ENCODE measurements at regions not wholly inside any gene's neighbourhood (a gene's known extent, or its start where the extent isn't known, plus 50 kb on each side); places are given as distances from the start of the nearest gene placed in this dataset.
"Not testable (repeated sequence)": the region's sequence is repeated elsewhere in the genome, so short reads cannot be mapped to it uniquely, and the experiment has no call there.

DNA sequence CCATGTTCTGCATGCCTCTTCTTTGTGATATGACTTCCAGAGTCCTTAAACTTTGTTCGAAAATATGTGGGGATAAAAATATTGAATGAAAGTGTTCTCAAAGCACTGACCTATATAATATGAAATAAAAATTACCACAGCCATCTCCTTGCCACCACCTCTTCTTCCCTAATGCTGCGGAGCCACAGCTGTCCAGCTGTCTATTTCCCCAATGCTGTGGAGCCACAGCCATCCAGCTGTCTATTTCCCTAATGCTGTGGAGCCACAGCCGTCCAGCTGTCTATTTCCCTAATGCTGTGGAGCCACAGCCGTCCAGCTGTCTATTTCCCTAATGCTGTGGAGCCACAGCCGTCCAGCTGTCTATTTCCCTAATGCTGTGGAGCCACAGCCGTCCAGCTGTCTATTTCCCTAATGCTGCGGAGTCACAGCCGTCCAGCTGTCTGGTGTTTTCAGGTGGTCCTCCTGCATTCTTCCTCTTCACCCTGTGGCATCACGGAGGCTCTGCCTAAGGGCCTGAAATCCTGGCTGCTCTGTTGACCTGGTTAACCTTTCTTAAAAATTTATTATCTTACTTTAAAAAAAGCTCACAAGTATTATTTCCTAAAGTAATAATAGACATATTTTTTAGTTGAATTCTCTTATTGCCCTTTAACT lies 266.1 kb upstream of the MEX3C start:
- no peak for FAIRE-seq

DNA sequence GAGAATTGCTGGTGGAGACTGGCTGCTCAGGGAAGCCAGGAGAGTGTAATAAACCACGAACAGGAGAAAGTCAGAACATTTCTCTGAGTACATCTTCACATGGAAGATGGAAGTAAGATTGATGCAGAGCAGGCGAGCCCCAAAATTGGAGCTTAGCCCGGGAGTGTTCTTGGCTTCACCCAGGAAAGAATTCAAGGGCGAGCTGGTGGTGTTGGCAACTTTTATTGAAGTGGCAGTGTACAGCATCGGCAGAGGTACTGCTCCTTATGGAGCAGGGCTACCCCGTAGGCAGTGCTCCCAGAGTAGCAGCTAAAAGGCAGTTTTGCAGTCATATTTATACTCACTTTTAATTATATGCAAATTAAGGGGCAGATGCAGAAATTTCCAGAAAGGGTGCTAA lies 281.4 kb upstream of the MEX3C start:
- no peak for FAIRE-seq

DNA sequence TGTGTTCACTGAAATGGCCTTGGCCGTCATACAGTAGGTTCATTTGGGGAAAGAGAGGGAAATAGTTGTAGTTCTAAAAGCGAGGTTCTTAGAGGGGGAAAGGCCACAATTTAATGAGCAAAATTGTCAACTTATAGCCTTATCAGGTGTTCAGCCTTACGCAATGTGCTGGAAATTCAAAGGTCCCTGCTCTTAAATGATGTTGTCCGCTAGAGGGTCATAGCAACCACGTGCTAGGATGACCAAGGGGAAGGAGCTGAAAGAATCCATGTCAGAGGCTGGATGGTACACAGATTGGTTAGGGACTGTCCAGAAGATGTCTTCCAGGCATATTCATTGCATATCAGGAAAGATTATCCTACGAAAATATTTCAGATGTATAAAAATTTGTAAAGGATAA lies 282.3 kb upstream of the MEX3C start:
- no peak for FAIRE-seq

DNA sequence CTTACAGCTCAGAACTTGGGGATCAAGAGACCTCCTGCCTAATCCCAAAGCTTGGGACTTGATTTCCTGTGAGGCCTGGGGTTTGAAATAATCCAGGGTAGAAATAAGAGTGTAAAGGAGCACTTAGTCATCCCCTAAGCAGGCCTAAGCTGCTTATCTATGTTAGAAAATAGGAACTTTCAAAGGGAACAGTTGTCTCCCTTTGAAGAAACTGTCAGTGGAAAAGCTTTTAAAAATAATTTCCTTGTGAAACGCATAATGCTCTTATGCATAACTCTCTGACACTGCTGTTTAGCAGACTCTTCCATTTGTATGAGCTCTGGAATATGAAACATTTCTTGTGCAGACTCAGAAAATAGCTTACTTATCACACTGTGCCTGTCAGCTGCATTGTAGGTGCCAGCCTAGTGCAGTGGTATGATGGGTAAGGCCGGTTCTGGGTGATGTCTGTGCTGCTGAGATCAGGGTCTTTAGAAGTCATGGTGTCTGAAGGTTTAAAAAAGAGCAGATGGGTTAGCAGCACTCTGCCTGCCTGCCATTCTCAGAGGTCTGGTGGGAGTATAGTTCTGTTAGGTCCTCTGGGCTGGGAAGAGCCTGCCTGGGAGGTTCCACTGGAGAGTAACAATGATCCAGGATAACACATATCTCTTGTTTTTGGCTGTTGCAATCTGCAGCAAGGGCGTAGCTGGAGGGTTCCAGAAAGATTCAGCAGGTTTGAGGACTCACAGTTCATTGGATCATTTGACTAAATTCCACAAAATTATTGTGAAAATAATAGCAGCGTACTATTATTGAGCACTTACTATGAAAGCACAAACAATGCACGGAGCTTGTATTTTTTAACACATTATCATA lies 283.2 kb upstream of the MEX3C start:
- FAIRE-seq, result no peak

DNA sequence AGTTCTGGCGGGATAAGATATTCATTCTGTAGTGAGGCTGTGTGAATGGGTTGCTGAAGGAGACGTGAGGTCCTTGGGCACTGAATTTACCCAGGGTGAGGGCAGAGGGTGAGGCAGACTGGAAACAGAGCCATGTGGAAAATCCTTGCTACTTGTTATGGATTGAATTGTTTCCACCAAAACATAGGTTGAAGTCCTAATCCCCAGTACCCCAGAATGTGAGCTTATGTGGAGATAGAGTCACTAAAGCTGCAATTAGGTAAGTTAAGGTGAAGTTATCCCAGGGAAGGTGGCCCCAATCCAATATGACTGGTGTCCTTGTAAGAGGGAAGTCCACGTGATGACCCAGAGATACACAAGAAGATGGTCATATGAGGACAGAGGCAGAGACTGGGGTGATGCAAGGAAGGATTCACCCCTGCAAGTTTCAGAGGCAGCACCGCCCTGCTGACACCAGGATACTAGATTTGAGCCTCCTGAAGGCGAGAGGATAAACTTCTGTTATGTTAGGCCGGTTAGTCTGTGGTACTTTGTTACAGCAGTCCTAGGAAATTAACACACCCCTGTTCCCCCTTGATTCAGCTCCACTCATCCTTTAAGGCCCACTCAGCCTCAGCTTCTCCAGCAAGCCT lies 289.4 kb upstream of the MEX3C start:
- no peak for FAIRE-seq

DNA sequence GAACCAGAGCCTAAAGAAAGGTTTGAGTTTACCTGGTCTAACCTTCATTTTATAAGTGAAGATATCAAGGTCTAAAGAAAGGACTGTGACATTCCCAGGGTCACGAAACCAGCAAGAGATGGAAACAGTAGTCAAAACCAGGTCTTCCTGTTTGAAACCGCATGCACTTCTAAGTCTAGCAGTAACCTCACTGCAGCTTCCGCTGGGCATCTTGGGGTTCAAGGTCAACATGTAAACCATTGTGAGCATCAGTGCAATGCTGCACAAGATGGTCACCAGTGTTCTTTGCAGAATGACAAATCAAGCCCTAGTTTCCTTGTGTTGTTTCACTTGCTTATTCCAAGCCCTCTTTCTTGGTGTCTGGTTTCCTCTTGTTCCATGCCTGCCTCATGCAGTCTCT lies 292.9 kb upstream of the MEX3C start:
- no peak for FAIRE-seq

DNA sequence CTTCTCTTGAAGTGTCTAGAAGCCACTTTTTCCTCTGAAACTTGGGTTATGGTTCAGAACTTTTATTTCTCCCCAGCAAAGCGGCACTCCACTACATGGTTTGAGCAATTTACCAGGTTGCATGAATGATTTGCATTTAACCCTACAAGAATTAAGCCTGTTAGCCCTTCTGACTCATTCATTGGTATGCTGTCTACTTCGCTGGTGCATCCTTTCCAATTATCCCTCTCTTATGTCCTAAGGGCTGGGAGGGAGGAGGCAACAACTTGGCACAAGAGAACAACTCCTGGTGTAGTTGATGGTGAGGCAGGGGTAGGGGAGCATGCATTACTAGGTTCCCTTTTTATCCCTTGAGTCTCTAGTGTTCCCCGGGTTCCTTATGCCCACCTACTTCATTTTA lies 293.4 kb upstream of the MEX3C start:
- FAIRE-seq, result no peak

DNA sequence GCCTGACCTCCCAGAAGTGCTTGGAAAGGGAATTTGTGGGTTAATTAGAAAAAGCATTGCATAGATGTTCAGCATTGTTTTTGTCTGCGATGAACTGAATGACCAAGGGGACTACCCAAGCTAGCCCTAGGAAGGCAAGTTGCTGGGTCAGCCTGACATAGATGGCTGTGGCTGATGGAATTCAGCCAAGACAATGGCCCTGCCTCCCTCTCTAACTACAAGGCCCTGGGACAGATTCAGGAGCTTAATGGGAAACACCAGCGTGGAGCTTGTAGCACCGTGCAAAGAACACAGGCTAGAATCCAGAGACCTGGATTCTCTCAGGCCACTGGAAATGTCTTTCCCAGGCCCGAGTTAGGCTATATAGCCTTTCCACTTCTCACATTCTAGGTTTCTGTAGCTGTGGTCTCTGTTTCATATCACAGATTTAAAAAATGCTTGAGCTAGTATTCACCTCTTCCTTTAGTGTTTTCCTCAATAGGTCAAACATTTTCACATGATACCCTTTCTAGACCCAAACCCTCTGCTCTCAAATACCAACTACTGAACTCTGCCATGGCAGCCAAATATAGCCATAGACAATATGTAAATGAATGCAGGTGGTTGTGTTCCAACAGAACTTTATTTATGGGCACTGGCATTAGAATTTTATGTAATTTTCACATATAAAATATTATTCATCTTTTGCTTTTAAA lies 294.3 kb upstream of the MEX3C start:
- FAIRE-seq, result peak; percentile 61

DNA sequence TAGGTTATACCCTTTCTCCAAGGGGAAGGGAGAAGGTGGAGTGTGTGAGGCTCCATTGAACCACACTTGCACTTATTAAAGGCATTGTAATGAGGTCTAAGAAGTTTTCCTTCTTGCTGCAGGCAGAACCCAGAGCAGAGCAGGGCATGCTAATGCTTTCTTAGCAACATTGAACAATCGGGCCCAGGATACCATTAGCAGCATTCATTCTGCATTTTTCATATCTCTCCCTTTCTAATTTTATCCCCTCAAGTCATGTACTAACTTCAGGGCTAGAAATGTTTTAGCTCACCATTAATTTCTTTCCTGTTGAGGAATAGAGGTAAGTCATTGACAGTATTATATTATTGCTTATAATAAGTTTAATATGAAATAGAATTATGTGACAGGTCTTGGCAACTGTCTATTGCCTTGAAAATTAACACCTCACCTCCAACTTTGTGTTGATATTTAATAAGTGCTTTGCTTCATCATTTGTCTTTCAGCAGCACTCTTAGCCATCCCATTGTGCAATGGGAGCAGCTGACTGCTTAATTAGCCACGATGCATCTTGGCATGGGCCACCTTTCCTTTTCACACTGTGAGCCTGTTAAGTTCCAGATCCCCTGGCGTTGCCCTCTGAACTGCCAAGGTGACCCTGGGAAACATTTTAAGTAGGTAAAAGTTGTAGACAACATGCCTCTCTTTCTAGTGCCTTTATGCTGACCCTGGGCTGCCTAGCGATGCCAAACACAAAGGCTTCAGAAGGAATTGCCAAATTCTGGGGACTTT lies 300.8 kb upstream of the MEX3C start:
- FAIRE-seq, result no peak

DNA sequence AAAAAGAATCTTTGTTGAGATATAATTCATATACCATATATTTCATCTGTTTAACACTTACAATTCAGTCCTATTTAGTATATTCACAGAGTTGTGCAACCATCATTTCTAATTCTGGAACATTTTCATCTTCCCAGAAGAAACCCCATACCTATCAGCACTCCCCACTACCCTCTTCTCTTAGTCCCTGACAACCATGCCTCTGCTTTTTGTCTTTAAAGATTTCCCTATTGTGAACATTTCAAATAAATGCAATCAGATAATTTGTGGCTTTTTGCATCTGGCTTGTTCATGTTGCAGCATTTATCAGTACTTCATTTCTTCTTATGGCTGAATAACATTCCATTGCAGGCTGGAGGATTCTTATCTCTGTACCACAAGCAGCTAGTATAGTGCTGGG lies 305.9 kb upstream of the MEX3C start:
- no peak for FAIRE-seq

DNA sequence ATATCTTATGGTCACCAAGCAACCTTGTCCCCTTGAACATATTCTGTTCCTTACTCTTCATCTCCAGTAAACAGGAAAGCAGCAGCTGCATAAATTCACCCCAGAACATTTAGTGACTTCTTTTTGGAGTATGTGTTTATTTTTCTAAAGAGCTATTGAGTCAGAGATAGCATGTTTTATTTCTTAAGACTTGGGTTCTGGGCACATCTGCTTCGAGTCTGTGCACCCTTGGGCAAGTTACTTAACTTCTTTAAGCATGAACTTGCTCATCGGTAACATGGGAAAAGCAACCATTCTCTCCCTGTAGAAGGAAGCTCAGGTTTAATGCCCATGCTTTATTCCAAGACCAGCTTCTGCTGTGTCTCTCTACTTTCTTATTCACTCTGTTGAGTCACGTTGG lies 309.3 kb upstream of the MEX3C start:
- no peak for FAIRE-seq

DNA sequence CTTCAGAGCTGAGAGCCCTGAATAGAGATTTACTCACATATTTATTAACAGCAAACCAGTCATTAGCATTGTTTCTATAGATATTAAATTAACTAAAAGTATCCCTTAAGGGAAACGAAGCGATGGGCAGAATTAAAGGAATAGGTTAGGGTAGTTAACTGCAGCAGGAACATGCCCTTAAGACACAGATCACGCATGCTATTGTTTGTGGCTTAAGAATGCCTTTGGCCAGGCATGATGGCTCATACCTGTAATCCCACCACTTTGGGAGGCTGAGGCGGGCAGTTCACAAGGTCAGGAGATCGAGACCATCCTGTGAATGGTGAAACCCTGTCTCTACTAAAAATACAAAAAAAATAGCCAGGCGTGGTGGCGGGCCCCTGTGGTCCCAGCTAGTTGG lies 310.9 kb upstream of the MEX3C start:
- FAIRE-seq, result not testable (repeated sequence)

DNA sequence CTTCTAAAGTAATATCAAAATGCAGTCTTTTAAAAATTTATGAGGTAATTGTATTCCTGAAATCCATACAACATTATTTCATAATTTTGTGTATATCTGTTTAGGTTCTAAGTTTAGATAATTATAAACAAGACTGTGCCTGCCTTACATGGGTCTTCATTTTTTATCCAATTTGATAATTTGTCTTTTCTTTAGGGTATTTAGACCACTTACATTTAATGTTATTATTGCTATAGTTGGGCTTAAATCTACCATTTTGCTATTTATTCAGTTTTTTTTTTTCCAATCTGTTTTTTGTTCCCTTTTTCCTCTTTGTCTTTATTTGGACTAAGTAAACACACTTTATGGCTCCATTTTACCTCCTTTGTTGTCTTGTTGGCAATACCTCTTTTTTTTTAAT lies 312.5 kb upstream of the MEX3C start:
- no peak for FAIRE-seq

DNA sequence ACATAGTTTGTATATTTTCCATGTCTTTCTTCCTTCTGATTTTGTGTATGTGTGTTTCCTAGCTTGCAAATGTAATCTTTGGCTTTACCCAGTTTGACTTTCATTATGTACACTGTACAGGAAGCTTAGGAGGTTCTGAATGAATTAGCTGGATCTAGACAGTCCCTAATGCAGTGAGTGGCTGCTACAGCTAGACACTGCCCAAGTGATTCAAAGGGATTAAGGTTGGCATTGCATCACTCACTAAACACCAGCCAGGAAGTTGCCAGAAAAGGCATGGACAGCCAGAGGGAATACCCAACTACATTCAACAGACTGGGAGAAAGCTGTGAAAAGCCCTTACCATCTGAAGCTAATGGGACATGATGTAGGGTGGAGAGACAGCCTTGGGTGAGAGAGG lies 316.0 kb upstream of the MEX3C start:
- no peak for FAIRE-seq

DNA sequence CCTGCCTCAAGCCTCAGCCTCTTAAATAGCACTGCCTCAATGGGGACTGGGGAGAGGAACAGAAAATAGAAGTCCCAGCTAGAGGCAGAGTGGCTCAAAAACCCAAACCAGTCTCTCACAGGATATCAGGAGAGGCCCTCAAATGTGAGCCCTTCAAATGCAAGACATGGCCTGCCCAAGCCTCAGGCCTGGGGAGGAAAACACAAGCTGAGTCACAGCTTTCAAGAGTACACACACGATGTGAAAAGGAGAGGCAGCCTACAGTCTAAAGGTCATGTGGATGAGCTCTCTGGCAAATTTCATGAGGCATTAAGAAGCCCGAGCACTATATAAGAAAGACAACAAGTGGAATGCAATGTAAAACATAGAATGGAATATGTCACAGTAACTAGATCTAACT lies 316.6 kb upstream of the MEX3C start:
- no peak for FAIRE-seq

DNA sequence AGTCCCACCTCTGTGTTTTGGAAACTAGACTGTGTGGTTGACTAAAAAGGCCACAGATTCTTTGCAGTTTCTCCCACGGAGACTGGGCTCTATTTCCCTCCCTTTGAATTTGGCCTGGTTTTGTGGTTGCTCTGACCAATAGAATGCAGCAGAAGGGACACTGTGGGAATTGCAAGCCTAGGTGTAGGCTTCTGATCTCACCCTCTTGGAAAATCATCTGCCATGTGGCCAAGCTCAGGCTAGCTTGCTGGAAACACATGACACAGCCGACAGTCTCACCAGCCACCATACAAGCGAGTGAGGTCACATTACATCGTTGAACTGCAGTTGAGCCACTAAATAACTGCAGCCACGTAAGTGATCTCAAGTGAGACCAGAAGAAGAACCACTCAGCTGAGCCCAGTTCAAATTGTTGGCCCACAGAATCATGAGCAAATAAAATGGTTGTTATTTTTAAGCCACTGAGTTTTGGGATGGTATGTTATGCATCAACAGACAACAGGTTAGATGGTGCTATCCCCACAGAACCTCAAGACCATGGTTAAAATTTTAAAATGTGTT lies 319.1 kb upstream of the MEX3C start:
- FAIRE-seq, result no peak

DNA sequence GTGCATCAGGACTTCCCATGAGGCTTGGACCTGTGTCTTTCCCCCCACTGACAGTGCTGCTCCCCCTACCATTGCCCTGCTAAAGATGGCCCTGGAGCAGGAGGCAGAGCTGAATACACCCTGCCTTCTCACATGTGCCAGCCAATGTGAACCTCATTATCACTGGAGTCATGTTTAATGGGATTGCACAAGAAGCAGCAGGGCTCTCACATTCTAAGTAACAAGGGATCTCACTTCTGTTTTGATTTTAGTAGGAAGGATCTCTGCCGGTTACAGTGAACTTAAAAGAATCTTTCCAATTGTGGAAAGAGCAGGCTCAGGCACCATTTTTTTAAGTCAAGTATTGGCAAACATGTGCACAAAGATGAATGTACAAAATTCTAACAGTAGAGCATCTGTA lies 322.1 kb upstream of the MEX3C start:
- no peak for FAIRE-seq

DNA sequence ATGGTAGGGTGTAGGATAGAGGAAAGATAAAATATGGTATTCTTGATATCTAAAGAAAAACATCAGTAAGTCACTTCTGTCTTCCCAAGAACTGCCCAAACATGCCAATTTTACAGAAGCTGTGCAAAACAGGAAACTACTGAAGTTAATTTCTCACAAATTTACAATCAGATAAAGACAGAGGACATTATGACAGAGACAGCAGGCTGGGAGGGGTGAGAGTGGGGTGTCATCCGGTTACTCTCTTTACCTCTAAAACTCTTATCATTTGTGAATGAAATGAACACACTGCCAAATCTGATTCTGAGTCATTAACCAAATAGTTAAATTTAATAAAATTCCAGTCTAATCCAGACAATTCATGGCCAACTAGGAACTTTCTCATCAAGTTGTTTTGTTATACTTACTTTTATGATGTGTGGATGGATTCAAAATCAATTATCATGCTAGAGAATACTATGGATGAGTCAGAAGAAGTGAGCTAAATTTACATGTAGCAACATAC lies 323.2 kb upstream of the MEX3C start:
- FAIRE-seq, result no peak

DNA sequence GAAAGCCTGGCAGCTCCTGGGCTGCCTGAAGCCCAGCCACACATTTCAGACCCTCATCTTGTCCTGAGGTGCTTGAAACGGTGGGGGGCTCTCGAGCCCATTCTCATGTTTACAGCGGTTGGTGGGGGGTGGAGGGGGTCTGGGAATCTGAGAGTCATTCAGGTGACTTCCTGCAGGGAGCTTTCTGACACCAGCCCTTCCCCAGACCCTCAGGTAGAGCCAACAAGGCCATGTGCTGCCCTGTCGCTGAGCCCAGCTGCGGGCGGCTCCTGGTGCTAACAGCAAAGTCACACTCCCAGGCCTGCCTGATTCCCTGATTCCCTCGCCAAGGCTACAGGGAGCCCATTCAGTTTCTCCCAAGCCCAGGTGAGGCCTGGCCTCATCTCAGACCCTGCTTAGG lies 324.9 kb upstream of the MEX3C start:
- FAIRE-seq, result no peak

DNA sequence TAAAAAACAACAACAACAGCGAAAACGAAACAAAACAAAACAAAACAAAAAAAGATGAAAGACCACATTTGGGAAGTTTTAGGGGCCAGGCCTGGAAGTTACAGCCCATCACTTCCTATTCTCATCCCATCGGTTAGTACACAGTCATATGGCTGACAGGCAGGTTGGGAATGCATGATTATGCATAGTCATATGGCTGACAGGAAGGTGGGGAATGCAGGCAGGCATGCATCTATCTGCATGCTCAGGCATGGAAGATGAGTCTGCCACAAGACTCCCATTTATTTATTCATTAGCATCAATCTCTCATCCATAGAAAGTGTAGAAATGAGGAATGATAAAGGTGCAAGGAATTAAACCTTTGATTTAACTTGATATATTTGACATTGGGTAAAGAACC lies 325.3 kb upstream of the MEX3C start:
- FAIRE-seq, result no peak

DNA sequence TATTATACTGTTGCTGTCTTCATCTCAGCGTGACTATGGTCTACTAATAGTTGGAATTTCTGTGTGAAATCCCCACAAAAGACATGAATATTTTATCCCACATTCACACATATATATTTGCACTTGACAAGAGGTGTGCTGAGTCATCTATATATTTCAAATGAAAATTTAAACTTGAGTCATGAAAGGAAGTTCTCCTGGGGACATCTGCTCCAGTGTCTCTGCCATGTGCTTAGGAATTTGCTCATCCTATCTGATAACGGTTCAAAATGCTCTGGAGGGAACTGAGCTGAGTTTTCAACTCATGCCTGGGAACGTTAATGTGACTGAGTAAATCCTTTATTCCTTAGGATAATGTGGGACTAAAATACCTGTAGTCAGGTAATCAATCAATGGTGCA lies 326.2 kb upstream of the MEX3C start:
- FAIRE-seq, result no peak

All from endometrium (tissue), 2 donors.